Midbrain (tissue), 1 donor: ENCODE measurements at regions not wholly inside any gene's neighbourhood (a gene's known extent, or its start where the extent isn't known, plus 50 kb on each side); places are given as distances from the start of the nearest gene placed in this dataset.

Experiments
- DNase-seq: peaks from one replicate; lab custom pipeline; 2025; lab: John Stamatoyannopoulos, UW

DNA sequence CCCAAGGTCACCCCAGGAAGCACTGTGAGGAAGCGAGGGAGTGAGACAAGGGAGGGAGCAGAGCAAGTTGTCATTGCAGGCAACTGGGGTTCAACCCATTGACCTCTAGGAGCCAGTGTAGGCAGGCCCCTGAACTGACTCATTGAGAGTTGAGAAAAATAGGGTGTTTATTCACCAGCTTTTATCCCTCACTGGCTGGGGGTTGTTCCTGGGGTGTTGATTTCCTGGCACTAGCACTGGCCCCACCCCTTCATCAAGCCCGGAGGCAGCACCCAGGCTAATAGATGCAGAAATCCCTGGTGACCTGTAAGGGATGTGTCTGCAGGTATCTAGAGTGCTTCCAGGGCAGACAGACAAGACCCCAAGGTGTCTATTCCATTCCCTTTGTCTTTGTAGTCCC lies 183.9 kb downstream of the ARRDC4 start:
- DNase-seq: no peak

GRCh38 chr15:98146031-98146820 lies 185.7 kb downstream of the ARRDC4 start:
- DNase-seq: no peak

- no peak for DNase-seq
Measured at GRCh38 chr15:98147415-98147814, 186.9 kb downstream of the ARRDC4 start.

- DNase-seq: no peak
Measured at GRCh38 chr15:98150084-98150483, 189.6 kb downstream of the ARRDC4 start.

- no peak for DNase-seq
Measured at GRCh38 chr15:98150536-98150935, 190.0 kb downstream of the ARRDC4 start.

GRCh38 chr15:98151096-98151495 lies 190.6 kb downstream of the ARRDC4 start:
- no peak for DNase-seq

DNA sequence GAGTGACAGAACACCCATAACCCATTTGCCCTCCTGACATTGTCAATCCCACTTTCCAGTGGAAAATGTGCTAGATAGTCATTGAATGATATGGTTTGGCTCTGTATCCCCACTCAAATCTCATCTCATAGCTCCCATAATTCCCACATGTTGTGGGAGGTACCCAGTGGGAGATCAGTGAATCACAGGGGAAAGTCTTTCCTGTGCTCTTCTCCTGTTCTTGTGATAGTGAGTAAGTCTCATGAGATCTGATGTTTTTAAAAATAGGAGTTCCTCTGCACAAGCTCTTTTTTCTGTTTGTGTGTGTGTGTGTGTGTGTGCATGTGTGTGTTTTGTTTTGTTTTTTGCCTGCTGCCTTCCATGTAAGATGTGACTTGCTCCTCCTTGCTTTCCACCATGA lies 191.7 kb downstream of the ARRDC4 start:
- no peak for DNase-seq

DNA sequence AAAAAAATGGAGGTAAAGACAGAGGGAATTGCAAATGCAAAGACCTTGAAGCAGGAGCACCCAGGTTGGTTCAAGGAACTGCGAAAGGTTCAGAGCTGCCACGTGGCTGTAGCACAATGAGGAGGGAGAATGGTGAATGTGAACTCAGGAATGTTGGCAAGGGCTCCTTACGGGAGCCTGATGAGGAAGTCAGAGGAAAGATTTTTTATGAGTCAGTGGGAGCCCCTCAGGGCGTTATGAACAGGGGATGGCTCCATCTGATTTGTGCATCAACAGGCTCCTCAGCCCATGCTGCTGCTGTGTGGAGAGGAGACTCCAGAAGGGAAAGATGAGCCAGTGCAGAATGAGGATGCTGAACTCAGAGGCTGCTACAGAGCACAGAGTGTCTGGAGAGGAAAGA lies 194.4 kb downstream of the ARRDC4 start:
- DNase-seq: no peak

- DNase-seq: no peak
Measured at GRCh38 chr15:98155356-98155755, 194.9 kb downstream of the ARRDC4 start.

GRCh38 chr15:98160236-98160635 lies 199.7 kb downstream of the ARRDC4 start:
- no peak for DNase-seq

- no peak for DNase-seq
Measured at GRCh38 chr15:98163319-98164045, 203.0 kb downstream of the ARRDC4 start.

GRCh38 chr15:98164571-98164970 lies 204.1 kb downstream of the ARRDC4 start:
- DNase-seq: no peak

DNA sequence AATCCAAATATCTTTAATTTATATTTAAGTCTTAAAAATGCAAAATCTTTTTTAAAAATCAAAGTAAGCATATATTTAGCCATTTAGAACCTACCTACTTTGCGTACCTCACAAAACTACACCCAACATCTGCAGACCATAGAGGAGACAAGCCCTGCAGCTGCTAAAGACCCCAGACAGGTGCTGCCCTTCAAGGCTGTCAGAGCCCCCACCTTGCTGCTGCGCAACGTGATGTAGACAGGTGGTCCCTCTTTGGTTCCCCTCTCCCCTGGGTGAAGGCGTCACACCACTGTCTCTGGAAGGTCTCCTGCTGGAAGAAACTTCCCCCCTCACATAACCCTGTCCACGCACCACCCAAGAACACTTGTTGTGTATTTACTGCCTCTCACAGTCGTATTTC lies 204.5 kb downstream of the ARRDC4 start:
- DNase-seq: no peak

DNA sequence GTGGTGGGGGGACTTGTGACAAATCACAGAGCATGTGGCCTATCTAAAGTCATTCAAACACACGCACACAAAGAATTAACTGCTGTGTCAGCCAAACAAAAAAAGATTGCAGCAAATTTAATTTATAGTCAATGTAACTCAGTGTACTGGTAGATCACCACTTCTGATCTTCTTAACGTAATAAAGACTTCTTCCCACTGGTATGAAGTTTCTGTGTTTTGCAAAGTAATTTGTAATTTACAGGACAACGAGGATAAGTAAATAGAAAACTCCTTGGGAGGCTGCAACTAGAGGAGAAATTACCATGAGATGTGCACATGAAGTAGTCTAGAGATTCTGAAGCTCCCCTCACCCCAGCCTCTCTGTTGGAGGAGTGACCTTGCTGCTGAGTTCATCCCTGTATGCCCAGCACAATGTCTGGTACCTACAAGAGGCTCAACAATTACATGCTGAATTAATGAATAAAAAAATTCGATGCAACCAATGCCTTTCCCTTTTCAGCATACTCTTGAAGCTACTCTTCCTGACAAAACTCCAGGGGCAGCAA lies 207.3 kb downstream of the ARRDC4 start:
- no peak for DNase-seq

GRCh38 chr15:98169551-98169950 lies 209.0 kb downstream of the ARRDC4 start:
- DNase-seq: no peak

DNA sequence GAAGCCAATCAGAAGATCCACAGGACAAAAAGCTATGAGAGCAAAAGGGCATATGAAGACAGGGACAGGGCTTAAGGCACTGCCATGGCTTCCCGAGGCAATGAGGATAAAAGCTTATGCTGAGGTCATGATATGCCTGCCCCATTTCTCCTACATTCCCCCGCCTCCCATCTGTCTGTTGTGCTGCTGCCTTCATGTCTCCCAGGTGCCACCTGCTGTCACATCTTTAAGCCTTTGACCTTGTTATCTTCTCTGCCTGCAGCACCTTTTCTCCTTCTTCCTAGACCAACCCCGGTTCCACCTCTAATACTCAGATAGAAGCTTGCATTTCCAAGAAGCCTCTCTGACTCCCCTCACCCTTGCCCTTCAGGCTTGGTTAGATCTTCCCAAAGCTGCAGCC lies 213.8 kb downstream of the ARRDC4 start:
- DNase-seq: no peak

- DNase-seq: no peak
Measured at GRCh38 chr15:98174841-98175240, 214.3 kb downstream of the ARRDC4 start.

GRCh38 chr15:98177966-98178592 lies 217.6 kb downstream of the ARRDC4 start:
- DNase-seq: peak; percentile 62

- DNase-seq: no peak
Measured at GRCh38 chr15:98178861-98179260, 218.4 kb downstream of the ARRDC4 start.

- no peak for DNase-seq
Measured at GRCh38 chr15:98187549-98187948, 227.0 kb downstream of the ARRDC4 start.

DNA sequence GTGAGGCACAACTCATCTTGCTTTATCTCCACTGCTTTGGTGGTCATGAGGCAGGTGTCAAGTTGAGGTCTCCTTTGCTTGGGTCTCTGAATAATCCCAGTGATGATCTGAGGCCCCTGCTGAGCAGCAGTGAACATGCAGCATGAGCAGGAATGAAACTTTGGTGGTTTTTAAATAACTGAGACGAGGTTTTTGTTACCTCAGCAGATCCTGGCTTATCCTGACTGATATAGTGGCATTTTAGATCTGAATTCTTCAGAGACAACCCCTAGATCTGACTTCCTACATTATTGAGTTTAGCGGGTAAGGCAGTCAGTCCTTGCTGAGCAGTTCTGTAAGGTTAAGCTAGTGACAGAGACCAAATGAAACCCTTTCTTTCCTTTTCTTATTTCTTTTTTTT lies 230.4 kb downstream of the ARRDC4 start:
- DNase-seq: no peak

DNA sequence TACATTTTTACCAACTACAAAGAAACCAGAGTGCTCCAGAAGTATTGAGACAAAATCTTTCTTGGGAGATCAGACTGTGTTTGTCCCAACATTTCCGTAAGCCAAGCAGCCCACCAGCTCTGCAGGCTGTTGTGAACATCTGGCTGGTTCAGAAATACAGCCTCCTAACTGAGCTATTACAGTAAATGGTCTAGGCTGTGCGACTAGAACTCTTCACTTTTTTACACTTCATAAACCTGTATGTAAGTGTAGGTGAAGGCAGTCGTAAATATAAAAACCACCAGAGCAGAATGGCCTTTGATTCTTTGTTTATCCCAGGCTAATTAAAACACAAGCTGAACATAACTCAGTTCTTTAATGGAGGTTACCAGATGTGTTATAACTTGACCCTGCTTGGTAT lies 235.3 kb downstream of the ARRDC4 start:
- no peak for DNase-seq

- DNase-seq: no peak
Measured at GRCh38 chr15:98196371-98196770, 235.9 kb downstream of the ARRDC4 start.
